ENCODE measurements at regions not wholly inside any gene's neighbourhood (a gene's known extent, or its start where the extent isn't known, plus 50 kb on each side); places are given as distances from the start of the nearest gene placed in this dataset.

GRCh38 chrX:51006064-51006463 is 95.5 kb downstream of the BMP15 start:
- no peak for TF ChIP-seq POLR2A (IDR thresholded peaks at IDR 0.05)
- TF ChIP-seq CTCF (IDR thresholded peaks at IDR 0.05): no peak

Data from thyroid gland (tissue), 4 donors.